GM23248 (cell line): ENCODE measurements at regions not wholly inside any gene's neighbourhood (a gene's known extent, or its start where the extent isn't known, plus 50 kb on each side); places are given as distances from the start of the nearest gene placed in this dataset.
A peak's percentile ranks its signal among the peaks of the same experiment; 100 is the strongest.

Experiments
- DNase-seq: peaks from one replicate; pipeline ENCODE4 v3.0.0-alpha.2; 2015
- H2AFZ ChIP-seq: fragments of 200-600 bp; sonication (generic); 2 replicates; pipeline ENCODE4 v1.6.1; 2016; ENCODE audit warnings: antibody characterized with exemption
- H3F3A ChIP-seq: fragments of 200-600 bp; sonication (generic); 2 replicates; pipeline ENCODE4 v1.6.1; 2016; ENCODE audit warnings: mild to moderate bottlenecking, antibody characterized with exemption, mixed run types; ENCODE audit not compliant: insufficient read depth
- H3K27ac ChIP-seq: fragments of 200-600 bp; sonication (generic); 2 replicates; pipeline ENCODE4 v1.5.1; 2016; ENCODE audit warnings: mild to moderate bottlenecking
- H3K27me3 ChIP-seq: fragments of 200-600 bp; sonication (generic); replicated peaks from 2 replicates; pipeline ENCODE4 v1.6.1; 2016; ENCODE audit warnings: mild to moderate bottlenecking; ENCODE audit not compliant: insufficient read depth
- H3K36me3 ChIP-seq: fragments of 200-600 bp; sonication (generic); 2 replicates; pipeline ENCODE4 v1.6.1; 2016; ENCODE audit warnings: low read depth, mild to moderate bottlenecking
- H3K4me1 ChIP-seq: fragments of 200-600 bp; sonication (generic); 2 replicates; pipeline ENCODE4 v1.6.1; 2016; ENCODE audit warnings: mild to moderate bottlenecking; ENCODE audit not compliant: insufficient read depth
- H3K4me2 ChIP-seq: fragments of 200-600 bp; sonication (generic); one replicate; pipeline ENCODE4 v1.6.1; 2016; ENCODE audit warnings: mild to moderate bottlenecking; ENCODE audit not compliant: unreplicated experiment
- H3K4me3 ChIP-seq: fragments of 200-600 bp; sonication (generic); 2 replicates; pipeline ENCODE4 v1.5.1; 2016; ENCODE audit warnings: mild to moderate bottlenecking
- H3K79me2 ChIP-seq: fragments of 200-600 bp; sonication (generic); 2 replicates; pipeline ENCODE4 v1.6.1; 2016; ENCODE audit warnings: mild to moderate bottlenecking; ENCODE audit not compliant: insufficient read depth
- H3K9ac ChIP-seq: fragments of 200-600 bp; sonication (generic); 2 replicates; pipeline ENCODE4 v1.6.1; 2016; ENCODE audit warnings: mild to moderate bottlenecking
- H3K9me2 ChIP-seq: fragments of 200-600 bp; sonication (generic); 2 replicates; pipeline ENCODE4 v1.6.1; 2016; ENCODE audit warnings: mixed run types, mild to moderate bottlenecking, moderate library complexity; ENCODE audit not compliant: insufficient read depth
- H3K9me3 ChIP-seq: fragments of 200-600 bp; sonication (generic); one replicate; pipeline ENCODE4 v1.6.1; 2017; ENCODE audit warnings: low read depth
- H4K20me1 ChIP-seq: fragments of 200-600 bp; sonication (generic); 2 replicates; pipeline ENCODE4 v1.6.0; 2016; ENCODE audit not compliant: insufficient read depth
- EZH2 ChIP-seq: fragments of 200-600 bp; sonication (generic); IDR thresholded peaks from 2 replicates; pipeline ENCODE4 v1.6.1; 2018; ENCODE audit warnings: antibody characterized with exemption, mild to moderate bottlenecking; ENCODE audit not compliant: insufficient read depth, poor library complexity, severe bottlenecking
- EZH2phosphoT487 ChIP-seq: fragments of 200-600 bp; sonication (generic); IDR thresholded peaks from 2 replicates; pipeline ENCODE4 v1.6.1; 2018; ENCODE audit warnings: antibody characterized with exemption, moderate library complexity, mild to moderate bottlenecking, low read depth; ENCODE audit not compliant: insufficient read depth
- WGBS, 2 experiments: methylation state at CpG; one replicate each; pipeline ENCODE4 v1.1.6; 2015 to 2017; ENCODE audit warnings: low lambda C conversion rate in 2 of 2, low coverage in 1 of 2; ENCODE audit errors: missing lambda C conversion rate in 2 of 2; 5-methylcytosine and 5-hydroxymethylcytosine counted together
- in situ Hi-C: fragments of 300-500 bp; cut with MboI; formaldehyde crosslinking; loops from 2 replicates; pipeline ENCODE4 v1.15.0; 2020

GRCh38 chr11:81644239-81644840, 1089.3 kb downstream of the FAM181B start:
- Histone ChIP-seq H3K9me2 (no peaks in the 10 kb centered on the region), H2AFZ (no peak overlapping the region), H3K9me3 (no peaks in the 10 kb centered on the region), H3K4me1 (no peaks in the 10 kb centered on the region), H3K36me3 (no peaks in the 10 kb centered on the region), H3K9ac (no peak overlapping the region), H4K20me1 (no peaks in the 10 kb centered on the region; the same call in 1 of the 2 replicates), H3K4me2 (no peak overlapping the region), H3K79me2 (no peaks in the 10 kb centered on the region), H3K27ac (no peak overlapping the region), H3K4me3 (no peak overlapping the region), H3K27me3 (no peaks in the 10 kb centered on the region), H3F3A (no peaks in the 10 kb centered on the region)
- WGBS, 2 experiments = 59 to 69% methylated on average over 1 of the region's 1 CpG
- peak; percentile 73 for DNase-seq
- in situ Hi-C loops = no loop called here
- TF ChIP-seq EZH2 (no peak), EZH2phosphoT487 (no peak)

GRCh38 chr11:81634483-81634882, 1099.2 kb downstream of the FAM181B start:
- Histone ChIP-seq H3F3A (no peaks in the 10 kb centered on the region), H2AFZ (no peak overlapping the region), H4K20me1 (no peaks in the 10 kb centered on the region), H3K4me2 (no peak overlapping the region), H3K36me3 (no peaks in the 10 kb centered on the region), H3K4me3 (no peak overlapping the region), H3K4me1 (no peaks in the 10 kb centered on the region), H3K27ac (no peak overlapping the region), H3K9ac (no peak overlapping the region), H3K79me2 (no peaks in the 10 kb centered on the region), H3K27me3 (no peaks in the 10 kb centered on the region), H3K9me3 (no peaks in the 10 kb centered on the region), H3K9me2 (no peaks in the 10 kb centered on the region)
- TF ChIP-seq EZH2phosphoT487 (no peak), EZH2 (no peak)
- no peak for DNase-seq
- WGBS, 2 experiments = 43% methylated on average over 7 of the region's 7 CpGs
- in situ Hi-C loops = no loop called here

- in situ Hi-C loops = no loop called here
- Histone ChIP-seq H3K4me2 (no peak overlapping the region), H3K27ac (no peak overlapping the region), H3K9me3 (no peaks in the 10 kb centered on the region), H2AFZ (no peak overlapping the region), H3K79me2 (no peaks in the 10 kb centered on the region), H3F3A (no peaks in the 10 kb centered on the region), H3K4me1 (no peaks in the 10 kb centered on the region), H3K27me3 (no peaks in the 10 kb centered on the region), H3K9ac (no peak overlapping the region), H4K20me1 (no peaks in the 10 kb centered on the region), H3K36me3 (no peaks in the 10 kb centered on the region), H3K4me3 (no peak overlapping the region), H3K9me2 (no peaks in the 10 kb centered on the region)
- no peak for DNase-seq
- no peak for TF ChIP-seq EZH2phosphoT487
- TF ChIP-seq EZH2 = no peak
- WGBS, 2 experiments = 7 to 13% methylated on average over 1 of the region's 1 CpG
Measured at GRCh38 chr11:81602508-81602907, 1131.2 kb downstream of the FAM181B start.

- in situ Hi-C loops = no loop called here
Measured at GRCh38 chr11:81596704-81597103, 1137.0 kb downstream of the FAM181B start.

More at GRCh38 chr11:81596704-81597103, 1137.0 kb downstream of the FAM181B start:
- no peak for DNase-seq
- Histone ChIP-seq H4K20me1 (no peaks in the 10 kb centered on the region), H3K4me2 (no peak overlapping the region), H3K27ac (no peak overlapping the region), H3K27me3 (no peaks in the 10 kb centered on the region), H3K4me3 (no peak overlapping the region), H3K4me1 (no peaks in the 10 kb centered on the region), H3K9ac (no peak overlapping the region), H3K9me2 (no peaks in the 10 kb centered on the region), H3F3A (no peaks in the 10 kb centered on the region), H3K36me3 (no peaks in the 10 kb centered on the region), H3K79me2 (no peaks in the 10 kb centered on the region), H2AFZ (no peak overlapping the region), H3K9me3 (no peaks in the 10 kb centered on the region)
- no peak for TF ChIP-seq EZH2
- TF ChIP-seq EZH2phosphoT487 = no peak
- 12 to 22% methylated on average over 2 of the region's 2 CpGs for WGBS, 2 experiments
